H9 (cell line): ENCODE measurements at regions not wholly inside any gene's neighbourhood (a gene's known extent, or its start where the extent isn't known, plus 50 kb on each side); places are given as distances from the start of the nearest gene placed in this dataset.

Experiments
- DNase-seq: peaks from one replicate; pipeline ENCODE4 v3.0.0-alpha.2; 2017
- H2AFZ ChIP-seq: one replicate; pipeline ENCODE4 v1.6.1; 2013; ENCODE audit warnings: mild to moderate bottlenecking, low read length, control low read depth, moderate library complexity
- H2AK5ac ChIP-seq: 2 replicates; pipeline ENCODE4 v1.6.1; 2013; ENCODE audit warnings: low read length, control low read depth, mixed read lengths; ENCODE audit not compliant: insufficient read length
- H2BK120ac ChIP-seq: one replicate; pipeline ENCODE4 v1.6.1; 2013; ENCODE audit warnings: low read depth, mild to moderate bottlenecking, low read length, control low read depth, inconsistent platforms; ENCODE audit not compliant: poor library complexity, severe bottlenecking
- H2BK12ac ChIP-seq: 2 replicates; pipeline ENCODE4 v1.6.1; 2013; ENCODE audit warnings: low read length, control low read depth, mixed read lengths, low read depth; ENCODE audit not compliant: insufficient read length
- H2BK15ac ChIP-seq: 2 replicates; pipeline ENCODE4 v1.6.1; 2013; ENCODE audit warnings: low read depth, low read length, control low read depth
- H2BK20ac ChIP-seq: one replicate; pipeline ENCODE4 v1.6.1; 2013; ENCODE audit warnings: low read depth, mild to moderate bottlenecking, low read length, control low read depth, inconsistent platforms; ENCODE audit not compliant: poor library complexity, severe bottlenecking
- H2BK5ac ChIP-seq: 2 replicates; pipeline ENCODE4 v1.6.1; 2013; ENCODE audit warnings: low read length, control low read depth, mixed read lengths; ENCODE audit not compliant: insufficient read length
- H3K14ac ChIP-seq: 2 replicates; pipeline ENCODE4 v1.6.1; 2013; ENCODE audit warnings: low read length, control low read depth; ENCODE audit not compliant: insufficient read depth
- H3K18ac ChIP-seq: 2 replicates; pipeline ENCODE4 v1.6.1; 2013; ENCODE audit warnings: low read depth, mild to moderate bottlenecking, mixed read lengths, low read length, control low read depth; ENCODE audit not compliant: insufficient read length
- H3K23ac ChIP-seq: 2 replicates; pipeline ENCODE4 v1.6.1; 2013; ENCODE audit warnings: low read length, control low read depth, mixed read lengths, low read depth; ENCODE audit not compliant: insufficient read length
- H3K23me2 ChIP-seq: 2 replicates; pipeline ENCODE4 v1.6.1; 2013; ENCODE audit warnings: low read depth, mild to moderate bottlenecking, mixed read lengths, low read length, control low read depth; ENCODE audit not compliant: insufficient read length, poor library complexity, severe bottlenecking
- H3K27ac ChIP-seq: 2 replicates; pipeline ENCODE4 v1.5.1; 2013; ENCODE audit warnings: low read length, control low read depth, mixed read lengths, low read depth; ENCODE audit not compliant: insufficient read length
- H3K27me3 ChIP-seq: 2 replicates; pipeline ENCODE4 v1.6.1; 2013; ENCODE audit warnings: low read length, control low read depth, inconsistent platforms; ENCODE audit not compliant: insufficient read depth
- H3K4ac ChIP-seq: 2 replicates; pipeline ENCODE4 v1.6.1; 2013; ENCODE audit warnings: low read depth, mild to moderate bottlenecking, control low read depth, inconsistent platforms, low read length, moderate library complexity
- H3K4me1 ChIP-seq: 2 replicates; pipeline ENCODE4 v1.6.1; 2013; ENCODE audit warnings: low read length, control low read depth, inconsistent platforms; ENCODE audit not compliant: insufficient read depth
- H3K4me2 ChIP-seq: 2 replicates; pipeline ENCODE4 v1.6.1; 2013; ENCODE audit warnings: low read length, control low read depth, mixed read lengths; ENCODE audit not compliant: insufficient read length, insufficient read depth
- H3K56ac ChIP-seq: 2 replicates; pipeline ENCODE4 v1.6.1; 2013; ENCODE audit warnings: low read depth, mild to moderate bottlenecking, mixed read lengths, low read length, control low read depth; ENCODE audit not compliant: insufficient read length
- H3K79me1 ChIP-seq: 2 replicates; pipeline ENCODE4 v1.6.1; 2013; ENCODE audit warnings: low read depth, mild to moderate bottlenecking, moderate library complexity, low read length, control low read depth, inconsistent platforms; ENCODE audit not compliant: insufficient read depth, poor library complexity, severe bottlenecking
- H3K79me2 ChIP-seq: 2 replicates; pipeline ENCODE4 v1.6.1; 2013; ENCODE audit warnings: low read length, control low read depth, inconsistent platforms; ENCODE audit not compliant: insufficient read depth
- H3K9ac ChIP-seq: 2 replicates; pipeline ENCODE4 v1.6.1; 2013; ENCODE audit warnings: low read length, control low read depth, mixed read lengths; ENCODE audit not compliant: insufficient read length; ENCODE audit errors: extremely low read depth
- H3K9me3 ChIP-seq: one replicate; pipeline ENCODE4 v1.6.1; 2013; ENCODE audit warnings: low read depth, low read length, inconsistent platforms; ENCODE audit not compliant: control insufficient read depth
- H3T11ph ChIP-seq: one replicate; pipeline ENCODE4 v1.6.1; 2013; ENCODE audit warnings: mild to moderate bottlenecking, low read length, control low read depth, inconsistent platforms
- H4K20me1 ChIP-seq: one replicate; pipeline ENCODE4 v1.6.1; 2013; ENCODE audit not compliant: control insufficient read depth, insufficient read length, insufficient read depth
- H4K5ac ChIP-seq: 2 replicates; pipeline ENCODE4 v1.6.1; 2013; ENCODE audit warnings: low read depth, mild to moderate bottlenecking, mixed read lengths, low read length, control low read depth; ENCODE audit not compliant: insufficient read length
- H4K8ac ChIP-seq: replicated peaks from 2 replicates; pipeline ENCODE4 v1.6.1; 2013; ENCODE audit warnings: low read length, control low read depth, mixed read lengths, low read depth; ENCODE audit not compliant: insufficient read length
- H4K91ac ChIP-seq: 2 replicates; pipeline ENCODE4 v1.6.1; 2013; ENCODE audit warnings: low read depth, mild to moderate bottlenecking, moderate library complexity, mixed read lengths, low read length, control low read depth; ENCODE audit not compliant: insufficient read length
- H3K27ac Mint-ChIP-seq, 3 experiments: 2 replicates in 2 of 3; 3 replicates in 1 of 3; pipeline ENCODE4 v1.8.0; 2020 to 2021; ENCODE audit warnings: mixed read lengths in 3 of 3, mild to moderate bottlenecking in 1 of 3, moderate library complexity in 1 of 3
- H3K27me3 Mint-ChIP-seq: 2 replicates; pipeline ENCODE4 v1.8.0; 2021; ENCODE audit warnings: low read depth, mild to moderate bottlenecking, moderate library complexity, mixed read lengths
- H3K36me3 Mint-ChIP-seq, 3 experiments: 2 replicates in 2 of 3; 3 replicates in 1 of 3; pipeline ENCODE4 v1.8.0; 2020 to 2021; ENCODE audit warnings: low read depth in 3 of 3, mixed read lengths in 3 of 3; ENCODE audit not compliant: insufficient read depth in 1 of 3
- H3K4me1 Mint-ChIP-seq, 2 experiments: 2 replicates each; pipeline ENCODE4 v1.8.0; 2020; ENCODE audit warnings: mixed read lengths in 2 of 2
- H3K4me3 Mint-ChIP-seq, 2 experiments: 2 replicates in 1 of 2; 3 replicates in 1 of 2; pipeline ENCODE4 v1.8.0; 2020 to 2021; ENCODE audit warnings: mild to moderate bottlenecking in 2 of 2, mixed read lengths in 2 of 2, moderate library complexity in 1 of 2
- H3K9me3 Mint-ChIP-seq, 2 experiments: 2 replicates in 1 of 2; 3 replicates in 1 of 2; pipeline ENCODE4 v1.8.0; 2020; ENCODE audit warnings: mild to moderate bottlenecking in 2 of 2, mixed read lengths in 2 of 2, moderate library complexity in 1 of 2
- CTCF ChIP-seq: fragments of 200-600 bp; sonication (generic); conservative IDR thresholded peaks from 3 replicates; pipeline ENCODE4 v1.8.0; 2021; ENCODE audit warnings: antibody characterized with exemption, mild to moderate bottlenecking

GRCh38 chrX:23497919-23498318 is 163.3 kb downstream of the PTCHD1 start:
- Mint-ChIP-seq H3K27ac (no peak overlapping the region), H3K4me1 (peaks cover 12% of the 10 kb centered on the region in 2 experiments), H3K36me3 (peaks cover 4 to 18% (median 11%) of the 10 kb centered on the region in 3 experiments), H3K4me3 (no peak overlapping the region), H3K27me3 (no peaks in the 10 kb centered on the region), H3K9me3 (peaks cover 16 to 17% of the 10 kb centered on the region in 2 experiments)
- Histone ChIP-seq H2BK5ac (no peak overlapping the region), H2BK12ac (no peak overlapping the region), H2BK120ac (no peak overlapping the region), H3K4me1 (no peaks in the 10 kb centered on the region; the same call in 1 of the 2 replicates), H3K18ac (no peak overlapping the region), H3K9me3 (no peaks in the 10 kb centered on the region), H4K20me1 (no peaks in the 10 kb centered on the region), H3K9ac (no peak overlapping the region), H3T11ph (no peak overlapping the region), H3K23me2 (no peaks in the 10 kb centered on the region), H3K56ac (no peak overlapping the region), H3K27me3 (no peaks in the 10 kb centered on the region), H2AFZ (no peak overlapping the region), H3K14ac (no peak overlapping the region), H3K79me2 (no peaks in the 10 kb centered on the region), H3K79me1 (no peaks in the 10 kb centered on the region), H3K23ac (no peak overlapping the region), H2BK15ac (no peak overlapping the region), H4K5ac (no peak overlapping the region), H3K4ac (no peak overlapping the region), H2AK5ac (no peak overlapping the region), H4K8ac (no peak overlapping the region), H4K91ac (no peak overlapping the region), H3K4me2 (no peak overlapping the region), H3K27ac (no peak overlapping the region), H2BK20ac (no peak overlapping the region)
- TF ChIP-seq CTCF = no peak
- DNase-seq = no peak
